ENCODE measurements at regions not wholly inside any gene's neighbourhood (a gene's known extent, or its start where the extent isn't known, plus 50 kb on each side); places are given as distances from the start of the nearest gene placed in this dataset.

GRCh38 chr3:116950301-116951055 lies 240.9 kb downstream of the TUSC7 start:
- Mint-ChIP-seq H3K4me1 (ENCODE audit: low read depth, unreplicated experiment) (no peaks in the 10 kb centered on the region), H3K9me3 (ENCODE audit: unreplicated experiment) (no peaks in the 10 kb centered on the region), H3K36me3 (ENCODE audit: insufficient read depth, unreplicated experiment) (no peaks in the 10 kb centered on the region), H3K27ac (ENCODE audit: unreplicated experiment) (no peak overlapping the region), H3K27me3 (ENCODE audit: insufficient read depth, unreplicated experiment) (no peaks in the 10 kb centered on the region), H3K4me3 (ENCODE audit: unreplicated experiment) (no peak overlapping the region)
- Histone ChIP-seq H3K36me3 (ENCODE audit: control insufficient read depth, insufficient read depth, low read length) (no peaks in the 10 kb centered on the region), H3K9me3 (no peaks in the 10 kb centered on the region), H3K4me3 (ENCODE audit: low read depth, low read length) (no peak overlapping the region), H3K27me3 (replicated peaks; ENCODE audit: control insufficient read depth, insufficient read depth, low read length) (no peaks in the 10 kb centered on the region), H3K4me1 (no peaks in the 10 kb centered on the region)
- ChIA-PET POLR2A (no interaction called here), CTCF (no interaction called here)
- no peak for DNase-seq
- no TSS peak for BruUV-seq (replicated peaks)
- intact Hi-C loops (cut with micrococcal nuclease; ENCODE audit: unreplicated experiment): no loop called here
- no peak for TF ChIP-seq CTCF (IDR thresholded peaks at IDR 0.05; ENCODE audit: insufficient read depth in 1 of 2, low read depth in 1 of 2, low read length in 1 of 2, severe bottlenecking in 1 of 2, unreplicated experiment in 1 of 2)

- H3K4me3 ChIP-seq (ENCODE audit: low read depth, low read length): no peak overlapping the region
- no peaks in the 10 kb centered on the region for H3K9me3 ChIP-seq
- Mint-ChIP-seq H3K27me3 (ENCODE audit: insufficient read depth, unreplicated experiment) (no peaks in the 10 kb centered on the region), H3K9me3 (ENCODE audit: unreplicated experiment) (no peaks in the 10 kb centered on the region), H3K4me1 (ENCODE audit: low read depth, unreplicated experiment) (no peaks in the 10 kb centered on the region), H3K4me3 (ENCODE audit: unreplicated experiment) (no peak overlapping the region), H3K27ac (ENCODE audit: unreplicated experiment) (no peak overlapping the region), H3K36me3 (ENCODE audit: insufficient read depth, unreplicated experiment) (no peaks in the 10 kb centered on the region)
- POLR2A ChIA-PET: no interaction called here
- CTCF ChIA-PET: no interaction called here
- no peak for TF ChIP-seq CTCF (IDR thresholded peaks at IDR 0.05; ENCODE audit: insufficient read depth in 1 of 2, low read depth in 1 of 2, low read length in 1 of 2, severe bottlenecking in 1 of 2, unreplicated experiment in 1 of 2)
- intact Hi-C loops (cut with micrococcal nuclease; ENCODE audit: unreplicated experiment): no loop called here
- H3K36me3 ChIP-seq (ENCODE audit: control insufficient read depth, insufficient read depth, low read length): no peaks in the 10 kb centered on the region
- BruUV-seq (replicated peaks): no TSS peak
- no peaks in the 10 kb centered on the region for H3K27me3 ChIP-seq (replicated peaks; ENCODE audit: control insufficient read depth, insufficient read depth, low read length)
- no peak for DNase-seq
- H3K4me1 ChIP-seq: no peaks in the 10 kb centered on the region
Measured at GRCh38 chr3:116951610-116952009, 242.0 kb downstream of the TUSC7 start.

GRCh38 chr3:116958291-116958690 lies 248.7 kb downstream of the TUSC7 start:
- H3K36me3 Mint-ChIP-seq (ENCODE audit: insufficient read depth, unreplicated experiment): no peaks in the 10 kb centered on the region
- POLR2A ChIA-PET: no interaction called here
- CTCF ChIA-PET: no interaction called here
- DNase-seq: no peak
- no TSS peak for BruUV-seq (replicated peaks)
- H3K27ac Mint-ChIP-seq (ENCODE audit: unreplicated experiment): no peak overlapping the region
- H3K27me3 Mint-ChIP-seq (ENCODE audit: insufficient read depth, unreplicated experiment): no peaks in the 10 kb centered on the region
- no peaks in the 10 kb centered on the region for H3K27me3 ChIP-seq (replicated peaks; ENCODE audit: control insufficient read depth, insufficient read depth, low read length)
- intact Hi-C loops (cut with micrococcal nuclease; ENCODE audit: unreplicated experiment): no loop called here
- H3K4me1 Mint-ChIP-seq (ENCODE audit: low read depth, unreplicated experiment): no peaks in the 10 kb centered on the region
- no peak overlapping the region for H3K4me3 ChIP-seq (ENCODE audit: low read depth, low read length)
- H3K4me1 ChIP-seq: no peaks in the 10 kb centered on the region
- H3K9me3 Mint-ChIP-seq (ENCODE audit: unreplicated experiment): no peaks in the 10 kb centered on the region
- no peak for TF ChIP-seq CTCF (IDR thresholded peaks at IDR 0.05; ENCODE audit: insufficient read depth in 1 of 2, low read depth in 1 of 2, low read length in 1 of 2, severe bottlenecking in 1 of 2, unreplicated experiment in 1 of 2)
- H3K9me3 ChIP-seq: no peaks in the 10 kb centered on the region
- H3K36me3 ChIP-seq (ENCODE audit: control insufficient read depth, insufficient read depth, low read length): no peaks in the 10 kb centered on the region
- no peak overlapping the region for H3K4me3 Mint-ChIP-seq (ENCODE audit: unreplicated experiment)
